Parathyroid adenoma (tissue), 2 donors: ENCODE measurements at regions not wholly inside any gene's neighbourhood (a gene's known extent, or its start where the extent isn't known, plus 50 kb on each side); places are given as distances from the start of the nearest gene placed in this dataset.

Experiments
- H2AFZ ChIP-seq: fragments of 300-600 bp; sonication (generic); one replicate; pipeline ENCODE4 v1.7.0; 2017; ENCODE audit warnings: antibody characterized with exemption, mild to moderate bottlenecking
- H3K27ac ChIP-seq: fragments of 300-600 bp; sonication (generic); one replicate; pipeline ENCODE4 v1.7.0; 2017
- H3K27me3 ChIP-seq: fragments of 300-600 bp; sonication (generic); one replicate; pipeline ENCODE4 v1.7.0; 2017; ENCODE audit warnings: low read length; ENCODE audit not compliant: control insufficient read depth, insufficient read depth
- H3K36me3 ChIP-seq: fragments of 300-600 bp; sonication (generic); one replicate; pipeline ENCODE4 v1.7.0; 2017; ENCODE audit warnings: low read length; ENCODE audit not compliant: control insufficient read depth, insufficient read depth
- H3K4me1 ChIP-seq: fragments of 300-600 bp; sonication (generic); one replicate; pipeline ENCODE4 v1.7.0; 2017; ENCODE audit warnings: control low read depth
- H3K4me2 ChIP-seq: fragments of 300-600 bp; sonication (generic); one replicate; pipeline ENCODE4 v1.7.0; 2017; ENCODE audit warnings: low read length
- H3K4me3 ChIP-seq: fragments of 300-600 bp; sonication (generic); one replicate; pipeline ENCODE4 v1.7.0; 2017; ENCODE audit warnings: low read depth, low read length
- H3K79me2 ChIP-seq: fragments of 300-600 bp; sonication (generic); one replicate; pipeline ENCODE4 v1.7.0; 2017; ENCODE audit warnings: control low read depth
- H3K9ac ChIP-seq: fragments of 300-600 bp; sonication (generic); one replicate; pipeline ENCODE4 v1.7.0; 2017; ENCODE audit warnings: mild to moderate bottlenecking
- H3K9me3 ChIP-seq: fragments of 300-600 bp; sonication (generic); one replicate; pipeline ENCODE4 v1.7.0; 2017; ENCODE audit warnings: low read length; ENCODE audit not compliant: control insufficient read depth
- TF ChIP-seq, protein P1 (sequence below): fragments of 300-600 bp; sonication (generic); IDR thresholded peaks from one replicate; pipeline ENCODE4 v1.7.0; 2017; ENCODE audit warnings: antibody characterized with exemption, mild to moderate bottlenecking
- donor health status: primary hyperparathyroidism.

DNA sequence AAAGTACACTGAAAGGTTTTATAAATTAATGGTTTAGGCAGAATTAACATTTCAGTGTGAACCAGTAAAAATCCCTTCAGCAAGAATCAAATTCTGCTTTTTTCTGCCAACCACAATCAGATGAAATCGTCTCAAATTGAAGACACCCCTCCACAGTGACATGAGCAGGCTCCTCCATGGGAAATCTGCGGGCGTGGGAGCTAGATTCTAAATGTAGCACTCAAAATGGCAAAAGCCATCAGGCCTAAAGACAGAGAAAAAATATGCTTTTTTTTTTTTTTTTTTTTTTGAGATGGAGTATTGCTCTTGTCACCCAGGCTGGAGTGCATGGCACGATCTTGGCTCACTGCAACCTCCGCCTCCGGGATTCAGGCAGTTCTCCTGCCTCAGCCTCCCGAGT, 55.8 kb upstream of the MRPS9 start:
- Histone ChIP-seq H3K4me2 (no peak overlapping the region), H3K27ac (no peak overlapping the region)

More for the DNA sequence above, 55.8 kb upstream of the MRPS9 start:
- H3K4me3 ChIP-seq = no peak overlapping the region
- TF ChIP-seq, protein P1, sequence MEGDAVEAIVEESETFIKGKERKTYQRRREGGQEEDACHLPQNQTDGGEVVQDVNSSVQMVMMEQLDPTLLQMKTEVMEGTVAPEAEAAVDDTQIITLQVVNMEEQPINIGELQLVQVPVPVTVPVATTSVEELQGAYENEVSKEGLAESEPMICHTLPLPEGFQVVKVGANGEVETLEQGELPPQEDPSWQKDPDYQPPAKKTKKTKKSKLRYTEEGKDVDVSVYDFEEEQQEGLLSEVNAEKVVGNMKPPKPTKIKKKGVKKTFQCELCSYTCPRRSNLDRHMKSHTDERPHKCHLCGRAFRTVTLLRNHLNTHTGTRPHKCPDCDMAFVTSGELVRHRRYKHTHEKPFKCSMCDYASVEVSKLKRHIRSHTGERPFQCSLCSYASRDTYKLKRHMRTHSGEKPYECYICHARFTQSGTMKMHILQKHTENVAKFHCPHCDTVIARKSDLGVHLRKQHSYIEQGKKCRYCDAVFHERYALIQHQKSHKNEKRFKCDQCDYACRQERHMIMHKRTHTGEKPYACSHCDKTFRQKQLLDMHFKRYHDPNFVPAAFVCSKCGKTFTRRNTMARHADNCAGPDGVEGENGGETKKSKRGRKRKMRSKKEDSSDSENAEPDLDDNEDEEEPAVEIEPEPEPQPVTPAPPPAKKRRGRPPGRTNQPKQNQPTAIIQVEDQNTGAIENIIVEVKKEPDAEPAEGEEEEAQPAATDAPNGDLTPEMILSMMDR = no peak
- no peaks in the 10 kb centered on the region for H3K36me3 ChIP-seq
- H3K9me3 ChIP-seq = no peaks in the 10 kb centered on the region
- H3K4me1 ChIP-seq = no peaks in the 10 kb centered on the region
- H3K79me2 ChIP-seq = no peaks in the 10 kb centered on the region
- H2AFZ ChIP-seq = no peak overlapping the region
- H3K9ac ChIP-seq = no peak overlapping the region
- H3K27me3 ChIP-seq = no peaks in the 10 kb centered on the region
